Suprapubic skin (tissue), 4 donors: ENCODE measurements at regions not wholly inside any gene's neighbourhood (a gene's known extent, or its start where the extent isn't known, plus 50 kb on each side); places are given as distances from the start of the nearest gene placed in this dataset.

Source experiments
- DNase-seq, 2 donors: peaks; one replicate each; pipeline ENCODE4 v3.0.0-alpha.2; 2019; ENCODE audit warnings: low spot score in 2 of 2
- H3K27ac ChIP-seq: fragments of 200-600 bp; sonication (generic); one replicate; pipeline ENCODE4 v1.5.1; 2019
- H3K27me3 ChIP-seq: fragments of 200-600 bp; sonication (generic); one replicate; pipeline ENCODE4 v1.5.1; 2019
- H3K36me3 ChIP-seq: fragments of 200-600 bp; sonication (generic); one replicate; pipeline ENCODE4 v1.5.1; 2019
- H3K4me1 ChIP-seq: fragments of 200-600 bp; sonication (generic); one replicate; pipeline ENCODE4 v1.5.1; 2019
- H3K4me3 ChIP-seq: fragments of 200-600 bp; sonication (generic); one replicate; pipeline ENCODE4 v1.5.1; 2019; ENCODE audit warnings: mild to moderate bottlenecking
- H3K9me3 ChIP-seq: fragments of 200-600 bp; sonication (generic); one replicate; pipeline ENCODE4 v1.5.1; 2019
- CTCF ChIP-seq, 2 donors: fragments of 200-600 bp in 1 of 2; fragments of 450-650 bp in 1 of 2; sonication (generic) in 1 of 2; IDR thresholded peaks; one replicate each; pipeline ENCODE4 v1.5.1; 2016 to 2019; ENCODE audit warnings: antibody characterized with exemption in 2 of 2, mild to moderate bottlenecking in 1 of 2, moderate library complexity in 1 of 2
- EP300 ChIP-seq: sonication (generic); formaldehyde crosslinking; IDR thresholded peaks from one replicate; pipeline ENCODE4 v1.6.1; 2017; ENCODE audit warnings: antibody characterized with exemption
- POLR2A ChIP-seq, 2 donors: fragments of 450-650 bp; IDR thresholded peaks; one replicate each; pipeline ENCODE4 v1.6.1; 2017; ENCODE audit warnings: antibody characterized with exemption in 2 of 2, mild to moderate bottlenecking in 2 of 2, moderate library complexity in 2 of 2
- POLR2AphosphoS5 ChIP-seq, 3 donors: sonication (generic); formaldehyde crosslinking; IDR thresholded peaks; one replicate each; pipeline ENCODE4 v1.6.1; 2017; ENCODE audit warnings: antibody characterized with exemption in 3 of 3
- WGBS: methylation state at CpG from one replicate; pipeline ENCODE4 v1.1.5; 2018; 5-methylcytosine and 5-hydroxymethylcytosine counted together

GRCh38 chr14:40944521-40944920, 662.2 kb upstream of the LRFN5 start:
- H3K4me1 ChIP-seq = no peaks in the 10 kb centered on the region
- DNase-seq = no peak
- WGBS = 43% methylated on average over 3 of the region's 3 CpGs
- TF ChIP-seq POLR2A (IDR thresholded peaks at IDR 0.05) (no peak), CTCF (IDR thresholded peaks at IDR 0.05) (no peak), EP300 (no peak), POLR2AphosphoS5 (IDR thresholded peaks at IDR 0.05) (no peak)
- H3K9me3 ChIP-seq = no peaks in the 10 kb centered on the region
- no peaks in the 10 kb centered on the region for H3K36me3 ChIP-seq
- no peak overlapping the region for H3K4me3 ChIP-seq
- no peaks in the 10 kb centered on the region for H3K27me3 ChIP-seq
- H3K27ac ChIP-seq = no peak overlapping the region

DNA sequence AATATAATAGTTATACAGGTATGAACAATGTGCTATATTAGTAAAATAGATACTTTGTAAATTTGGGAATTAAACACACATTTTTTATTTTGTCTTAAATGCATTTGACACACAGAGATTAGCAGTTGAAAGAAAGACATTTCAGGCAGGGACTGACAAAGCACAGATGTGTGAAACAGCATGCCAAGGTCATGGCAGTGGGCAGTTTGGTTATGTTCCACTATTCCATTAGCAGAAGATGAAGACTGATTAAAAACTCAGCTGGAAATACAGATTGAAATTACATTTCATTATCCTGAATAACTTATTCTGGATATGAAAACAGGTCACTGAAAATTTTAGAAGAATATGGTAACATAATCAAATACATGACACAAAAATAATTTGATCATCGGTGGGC, 669.8 kb upstream of the LRFN5 start:
- Histone ChIP-seq H3K27ac (no peak overlapping the region), H3K9me3 (no peaks in the 10 kb centered on the region), H3K4me1 (no peaks in the 10 kb centered on the region), H3K4me3 (no peak overlapping the region), H3K27me3 (no peaks in the 10 kb centered on the region), H3K36me3 (no peaks in the 10 kb centered on the region)
- DNase-seq = no peak
- TF ChIP-seq EP300 (no peak), POLR2A (IDR thresholded peaks at IDR 0.05) (no peak), CTCF (IDR thresholded peaks at IDR 0.05) (no peak), POLR2AphosphoS5 (IDR thresholded peaks at IDR 0.05) (no peak)
- whole genome bisulfite sequencing = 93% methylated on average over 1 of the region's 1 CpG

DNA sequence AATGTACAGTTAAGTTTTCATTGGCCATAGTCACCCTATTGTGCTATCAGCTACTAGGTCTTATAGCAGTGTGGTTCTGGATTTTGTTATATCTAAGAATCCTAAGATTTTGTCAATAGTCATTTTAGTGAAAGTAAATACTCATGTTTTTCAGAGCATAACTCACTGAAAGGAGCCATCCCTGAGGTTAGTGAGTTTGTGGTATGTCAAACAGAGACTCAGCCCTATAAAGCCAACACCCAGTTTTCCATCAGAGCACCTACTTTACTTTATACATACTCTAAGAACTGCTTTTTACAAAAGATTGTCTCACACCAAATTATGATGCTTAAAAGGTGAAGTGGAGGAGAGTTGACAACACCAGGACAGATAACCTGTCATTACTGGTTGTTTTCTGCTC, 686.3 kb upstream of the LRFN5 start:
- H3K36me3 ChIP-seq = no peaks in the 10 kb centered on the region
- TF ChIP-seq POLR2A (IDR thresholded peaks at IDR 0.05) (no peak), CTCF (IDR thresholded peaks at IDR 0.05) (no peak), EP300 (no peak), POLR2AphosphoS5 (IDR thresholded peaks at IDR 0.05) (no peak)
- H3K27ac ChIP-seq = no peak overlapping the region
- peaks cover 4% of the 10 kb centered on the region for H3K9me3 ChIP-seq
- H3K4me1 ChIP-seq = no peaks in the 10 kb centered on the region
- H3K27me3 ChIP-seq = no peaks in the 10 kb centered on the region
- no peak overlapping the region for H3K4me3 ChIP-seq
- DNase-seq = no peak

DNA sequence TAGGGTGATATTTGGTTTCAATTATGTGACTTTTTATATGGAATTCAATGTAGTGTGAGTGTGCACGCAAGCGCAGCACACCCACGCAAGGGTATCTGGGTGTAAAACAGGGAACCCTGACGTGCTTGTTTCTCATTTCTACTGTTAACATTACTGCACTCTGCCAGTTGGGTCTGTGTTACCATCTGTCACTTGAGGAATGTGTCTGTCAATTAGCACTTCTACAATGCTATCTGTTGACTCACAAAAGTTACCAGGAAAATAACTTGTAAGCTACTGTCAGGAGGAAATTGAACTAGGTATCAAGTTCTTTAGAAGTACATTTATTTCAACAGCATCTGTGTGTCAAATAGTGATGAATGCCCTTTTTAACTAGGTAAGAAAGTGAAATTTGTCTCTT, 695.5 kb upstream of the LRFN5 start:
- 81% methylated on average over 4 of the region's 4 CpGs for WGBS
- no peaks in the 10 kb centered on the region for H3K36me3 ChIP-seq
- TF ChIP-seq EP300 (no peak), CTCF (IDR thresholded peaks at IDR 0.05) (no peak), POLR2A (IDR thresholded peaks at IDR 0.05) (no peak), POLR2AphosphoS5 (IDR thresholded peaks at IDR 0.05) (no peak)
- H3K27ac ChIP-seq = no peak overlapping the region
- no peak for DNase-seq
- H3K4me1 ChIP-seq = no peaks in the 10 kb centered on the region
- no peaks in the 10 kb centered on the region for H3K9me3 ChIP-seq
- no peaks in the 10 kb centered on the region for H3K27me3 ChIP-seq
- H3K4me3 ChIP-seq = no peak overlapping the region

GRCh38 chr14:40909906-40910305, 696.8 kb upstream of the LRFN5 start:
- Histone ChIP-seq H3K4me1 (no peaks in the 10 kb centered on the region), H3K27me3 (no peaks in the 10 kb centered on the region), H3K9me3 (no peaks in the 10 kb centered on the region), H3K36me3 (no peaks in the 10 kb centered on the region), H3K4me3 (no peak overlapping the region), H3K27ac (no peak overlapping the region)
- WGBS = 6% methylated on average over 2 of the region's 2 CpGs
- TF ChIP-seq POLR2A (IDR thresholded peaks at IDR 0.05) (no peak), CTCF (IDR thresholded peaks at IDR 0.05) (no peak), EP300 (no peak), POLR2AphosphoS5 (IDR thresholded peaks at IDR 0.05) (no peak)
- DNase-seq = no peak
